ENCODE measurements at regions not wholly inside any gene's neighbourhood (a gene's known extent, or its start where the extent isn't known, plus 50 kb on each side); places are given as distances from the start of the nearest gene placed in this dataset.
"Not testable (repeated sequence)": the region's sequence is repeated elsewhere in the genome, so short reads cannot be mapped to it uniquely, and the experiment has no call there.

DNA sequence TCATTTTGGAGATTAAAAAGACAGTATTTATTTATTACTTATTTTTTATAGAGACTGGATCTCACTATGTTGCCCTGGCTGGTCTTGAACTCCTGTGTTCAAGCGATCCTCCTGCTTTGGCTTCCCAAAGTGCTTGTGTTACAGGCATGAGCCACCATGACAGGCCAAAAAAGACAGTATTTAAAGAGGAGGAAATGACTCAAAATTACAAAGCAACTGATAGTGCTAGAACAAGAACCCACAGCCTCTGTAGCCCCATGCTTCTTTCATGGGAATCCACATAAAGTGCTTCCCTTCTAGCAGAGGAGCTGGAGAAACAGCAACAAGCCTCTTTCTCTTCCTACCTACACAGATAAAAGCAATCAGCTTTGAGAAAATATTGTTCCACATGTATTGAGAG lies 230.7 kb upstream of the PODXL start:
- no peak for DNase-seq

DNA sequence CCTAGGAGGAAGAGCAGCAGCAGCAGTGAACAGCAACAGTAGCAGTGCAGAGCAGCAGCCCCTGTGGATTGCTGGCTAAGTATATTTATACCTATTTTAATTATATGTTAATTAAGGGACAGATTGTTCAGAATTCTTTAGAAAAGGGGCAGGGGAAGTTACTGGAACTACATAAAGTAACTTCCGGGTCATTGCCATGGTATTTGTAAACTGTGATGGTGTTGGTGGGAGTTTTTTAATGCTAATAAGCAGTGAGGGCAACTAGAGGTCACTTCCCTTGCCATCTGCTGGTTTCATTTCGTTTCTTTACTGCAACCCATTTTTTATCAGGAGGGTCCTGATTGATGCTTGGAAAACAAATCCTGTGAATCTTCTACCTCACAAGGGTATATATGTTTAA lies 229.8 kb upstream of the PODXL start:
- no peak for DNase-seq

DNA sequence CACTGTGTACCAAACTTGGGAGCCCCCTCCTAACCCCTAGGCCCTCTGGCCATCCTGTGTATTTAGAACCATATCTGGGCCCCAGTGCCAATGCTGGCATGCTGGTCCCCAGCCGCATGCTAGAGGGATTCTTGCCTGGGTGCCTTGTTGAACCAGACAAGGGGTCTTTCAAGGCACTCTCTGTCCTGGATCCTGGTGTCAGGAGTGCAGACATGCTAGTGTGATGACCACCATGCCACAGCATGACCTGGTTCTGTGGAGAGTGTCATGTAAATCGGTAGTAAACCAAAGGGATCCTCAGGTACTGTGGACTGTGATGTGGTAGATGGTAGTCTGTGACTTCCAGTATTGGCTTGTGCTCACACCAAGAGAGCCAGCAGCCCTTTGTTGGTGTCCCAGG lies 222.2 kb upstream of the PODXL start:
- DNase-seq = no peak

DNA sequence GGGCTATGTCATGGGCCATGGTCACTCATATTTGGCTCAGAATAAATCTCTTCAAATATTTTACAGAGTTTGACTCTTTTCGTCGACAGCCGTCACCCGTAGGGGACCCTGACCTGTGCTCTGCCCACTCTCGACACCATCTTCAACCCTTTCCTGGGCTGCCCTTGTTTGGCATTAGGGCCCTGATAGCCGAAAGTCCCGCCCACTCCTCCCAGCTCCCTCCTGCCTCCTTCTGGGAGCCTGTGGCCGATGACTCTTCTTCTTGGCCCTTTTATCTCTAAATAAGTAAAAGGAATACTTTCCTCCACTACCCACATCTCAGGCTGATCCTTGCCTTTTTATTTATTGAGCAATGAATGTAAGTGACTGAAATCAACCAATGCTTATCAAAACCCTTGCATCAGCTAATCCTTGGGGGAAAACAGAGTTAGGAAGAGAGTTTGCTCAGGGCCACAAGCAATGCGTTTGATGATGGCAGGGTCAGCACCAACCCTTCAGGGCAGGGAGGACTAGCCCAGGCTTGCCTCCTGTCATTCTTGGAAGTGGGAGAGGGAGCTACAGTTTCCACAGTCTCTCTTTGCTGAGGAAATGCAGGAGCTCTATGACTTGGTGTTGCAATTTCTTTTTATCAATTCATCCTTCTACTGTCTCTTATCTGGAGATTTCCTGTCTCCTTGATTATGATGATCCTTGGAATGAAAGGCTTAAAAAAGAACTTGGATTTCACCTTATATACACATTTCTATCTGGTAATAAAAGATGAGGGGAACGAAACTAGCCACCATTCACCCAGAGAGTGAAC lies 218.2 kb upstream of the PODXL start:
- no peak for DNase-seq

- no peak for DNase-seq
These were observed 217.0 kb upstream of the PODXL start for GRCh38 chr7:131773413-131773812.

DNA sequence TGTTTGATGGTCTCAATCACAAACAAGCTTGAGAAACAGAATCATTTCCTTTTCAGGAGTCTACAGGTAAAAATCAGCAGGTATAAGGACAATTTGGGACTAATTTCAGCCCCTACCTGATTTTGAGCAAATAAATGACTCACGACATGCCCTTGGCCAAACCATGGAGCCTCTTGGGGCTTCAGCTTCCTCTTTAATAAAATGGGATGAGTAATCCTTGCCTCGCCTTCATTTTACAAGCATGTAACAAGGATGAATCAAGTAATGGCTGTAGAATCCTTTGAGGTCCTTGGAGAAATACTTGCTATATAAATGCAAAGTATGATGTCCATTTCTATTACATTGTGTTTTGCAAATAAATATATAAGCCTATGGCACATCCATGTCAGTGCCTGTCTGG lies 212.8 kb upstream of the PODXL start:
- DNase-seq = no peak

DNA sequence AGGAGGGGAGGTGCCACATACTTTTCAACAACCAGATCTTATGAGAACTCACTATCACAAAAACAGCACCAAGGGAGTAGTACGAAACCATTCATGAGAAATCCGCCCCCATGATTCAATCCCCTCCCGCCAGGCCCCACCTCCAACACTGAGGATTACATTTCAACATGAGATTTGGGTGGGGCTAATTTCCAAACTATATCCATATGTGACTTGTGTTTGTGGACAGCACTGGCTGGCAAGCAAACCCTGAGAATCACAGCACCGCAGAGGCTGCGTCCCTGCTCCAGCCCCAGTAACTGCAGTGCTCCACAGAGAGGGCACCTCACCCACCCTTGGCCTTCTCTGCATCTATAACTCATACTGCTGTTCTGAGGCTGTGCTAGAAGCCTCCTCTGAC lies 211.2 kb upstream of the PODXL start:
- DNase-seq = no peak

DNA sequence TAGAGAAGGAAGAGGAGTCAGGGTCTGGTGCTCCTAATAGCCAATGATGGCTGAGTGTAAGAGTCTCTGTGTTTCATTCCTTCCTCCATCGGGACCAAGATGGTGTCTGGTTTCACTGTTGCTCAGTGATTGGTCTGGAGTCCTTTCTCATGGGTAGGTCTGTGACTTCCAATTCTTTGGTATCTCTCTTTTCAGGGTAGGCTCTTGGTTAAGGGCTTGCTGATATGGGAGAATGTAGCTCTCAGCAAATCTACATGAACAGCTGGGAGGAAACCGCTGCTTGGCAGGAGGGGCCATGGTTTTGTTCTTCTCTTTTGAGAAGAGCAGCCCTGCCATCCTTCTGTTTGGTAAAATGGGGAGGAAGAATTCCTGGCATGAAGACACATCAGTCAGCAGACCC lies 209.1 kb upstream of the PODXL start:
- DNase-seq = no peak

DNA sequence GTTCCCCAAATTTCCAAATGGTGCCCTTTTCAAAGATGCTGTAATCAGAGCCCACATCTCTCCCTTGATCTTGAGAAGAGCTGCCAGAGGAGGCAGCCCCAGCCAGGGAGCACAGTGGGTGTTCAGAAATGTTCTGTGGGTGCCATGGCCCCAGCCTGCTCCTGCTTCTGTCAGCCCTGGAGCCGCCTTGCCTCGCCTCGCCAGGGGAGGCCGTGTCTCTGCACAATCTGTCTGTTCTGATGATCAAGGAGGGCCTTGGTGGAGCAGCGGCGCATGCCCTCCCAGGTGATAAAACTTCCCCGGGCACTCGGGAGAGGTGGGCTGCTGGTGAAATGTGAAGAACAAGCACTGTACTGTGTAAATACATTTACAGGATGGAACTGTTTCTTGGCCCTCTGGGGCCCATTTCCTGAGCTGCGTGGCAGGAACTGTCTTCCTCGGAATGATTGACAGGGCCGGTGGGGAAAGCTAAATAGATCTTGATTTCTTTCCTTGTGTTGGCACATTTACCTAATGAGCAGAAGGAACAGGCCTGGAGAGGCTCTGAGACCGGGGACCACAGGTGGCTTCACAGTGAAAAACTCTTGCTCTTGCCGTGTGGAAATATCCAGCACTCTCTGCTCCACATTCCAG lies 207.8 kb upstream of the PODXL start:
- no peak for DNase-seq

- no peak for DNase-seq
These were observed 206.3 kb upstream of the PODXL start for GRCh38 chr7:131762753-131763152.

DNA sequence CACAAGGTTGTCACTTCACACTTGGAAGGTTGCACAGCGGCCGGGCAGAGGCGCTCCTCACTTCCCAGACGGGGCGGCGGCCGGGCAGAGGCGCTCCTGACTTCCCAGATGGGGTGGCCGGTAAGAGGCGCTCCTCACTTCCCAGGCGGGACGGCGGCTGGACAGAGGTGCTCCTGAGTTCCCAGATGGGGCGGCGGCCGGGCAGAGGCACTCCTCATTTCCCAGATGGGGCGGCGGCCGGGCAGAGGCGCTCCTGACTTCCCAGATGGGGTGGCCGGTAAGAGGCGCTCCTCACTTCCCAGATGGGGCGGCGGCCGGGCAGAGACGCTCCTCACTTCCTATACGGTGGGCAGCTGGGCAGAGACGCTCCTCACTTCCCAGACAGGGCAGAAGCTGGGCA lies 199.4 kb upstream of the PODXL start:
- DNase-seq = not testable (repeated sequence)

- DNase-seq = no peak
These were observed 197.3 kb upstream of the PODXL start for GRCh38 chr7:131753620-131754222.

- peak in 1 of 4 experiments; percentile 5 for DNase-seq
These were observed 191.3 kb upstream of the PODXL start for GRCh38 chr7:131747658-131748232.

- peak in 2 of 4 experiments; percentile 8 to 20 for DNase-seq
These were observed 189.2 kb upstream of the PODXL start for GRCh38 chr7:131745390-131746248.

DNA sequence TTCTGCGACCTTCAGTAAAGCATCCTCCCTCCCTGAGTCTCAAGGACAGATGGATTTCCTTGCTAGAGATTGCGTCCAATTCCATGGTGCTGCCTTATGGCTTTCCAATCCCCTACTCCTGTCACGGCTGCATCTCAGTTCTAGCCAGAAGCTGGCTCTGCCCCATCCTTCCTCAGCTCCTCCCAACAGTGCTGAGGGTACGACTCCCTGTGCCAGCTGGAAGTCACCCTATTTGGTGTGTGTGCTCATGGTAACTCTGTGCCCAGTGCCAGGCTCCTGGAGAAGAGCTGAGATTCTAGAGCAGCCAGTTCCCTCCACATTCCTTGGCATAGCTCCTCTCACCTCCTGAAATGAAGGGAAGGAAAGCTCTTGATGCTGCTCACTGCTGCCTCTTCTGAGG lies 185.0 kb upstream of the PODXL start:
- no peak for DNase-seq

DNA sequence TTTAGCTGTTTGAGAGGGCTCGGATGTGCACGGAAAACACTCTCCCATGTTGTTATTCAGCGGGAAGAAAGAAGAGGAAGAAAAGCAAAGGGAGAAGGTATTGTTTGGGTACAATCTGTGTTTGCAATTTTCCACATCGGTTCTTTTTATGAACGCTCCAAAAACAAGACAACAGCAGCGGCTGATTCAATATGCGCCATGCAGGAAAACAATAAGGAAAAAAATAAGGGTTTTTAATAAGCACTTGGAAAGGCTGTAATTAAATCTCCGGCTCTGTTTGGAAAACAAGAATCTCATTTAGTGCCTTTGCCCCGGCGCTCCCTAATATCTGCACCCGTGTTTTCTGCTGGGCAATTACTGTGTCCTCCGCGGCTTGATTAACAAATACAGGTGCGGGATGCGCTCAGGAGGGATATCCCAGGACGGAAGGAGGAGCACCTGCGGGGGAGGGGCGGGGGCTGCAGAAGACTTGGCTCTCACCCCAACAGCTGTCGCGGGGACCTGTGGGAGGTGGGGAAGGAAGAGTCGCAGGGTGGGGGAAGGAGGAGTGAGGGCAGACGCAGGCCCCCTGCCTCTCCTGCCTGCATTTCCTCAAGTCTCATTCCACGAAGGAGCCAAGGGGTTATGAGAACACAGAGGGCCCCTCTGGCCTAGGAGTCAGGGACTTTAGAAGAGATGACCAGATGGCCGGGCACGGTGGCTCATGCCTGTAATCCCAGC lies 181.5 kb upstream of the PODXL start:
- DNase-seq = no peak

DNA sequence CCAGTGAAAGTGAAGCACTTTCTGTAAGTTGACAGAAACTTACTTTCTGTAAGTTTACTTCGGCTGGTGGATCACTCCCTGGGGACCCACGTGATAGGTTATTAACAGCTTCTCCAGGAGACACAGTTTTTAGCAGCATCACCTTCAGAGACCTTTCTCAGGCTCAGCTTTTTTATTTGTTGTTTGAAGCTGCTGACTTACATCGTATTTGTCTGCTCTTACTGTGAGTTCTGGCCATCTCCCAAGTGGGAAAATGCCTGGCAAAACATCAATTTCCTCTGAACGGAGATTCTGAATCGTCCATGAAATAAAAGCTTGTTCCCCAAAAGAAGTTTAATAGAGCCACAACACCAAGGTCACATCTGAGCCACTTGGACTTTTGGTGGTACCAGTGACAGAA lies 178.7 kb upstream of the PODXL start:
- DNase-seq = no peak

GRCh38 chr7:131733604-131734003 lies 177.2 kb upstream of the PODXL start:
- peak in 3 of 4 experiments; percentile 3 to 17 (median 16) for DNase-seq

GRCh38 chr7:131727189-131727588 lies 170.8 kb upstream of the PODXL start:
- DNase-seq = no peak

GRCh38 chr7:131726686-131727085 lies 170.3 kb upstream of the PODXL start:
- no peak for DNase-seq

GRCh38 chr7:131726031-131726430 lies 169.6 kb upstream of the PODXL start:
- DNase-seq = no peak

- DNase-seq = no peak
These were observed 168.4 kb upstream of the PODXL start for GRCh38 chr7:131724776-131725345.

Measured in suppressor macrophage (primary cell).